Amniotic epithelial cell (primary cell): ENCODE measurements at regions not wholly inside any gene's neighbourhood (a gene's known extent, or its start where the extent isn't known, plus 50 kb on each side); places are given as distances from the start of the nearest gene placed in this dataset.

Experiments used
- DNase-seq: peaks from one replicate; pipeline ENCODE4 v3.0.0-alpha.2; 2010; ENCODE audit warnings: low read depth

DNA sequence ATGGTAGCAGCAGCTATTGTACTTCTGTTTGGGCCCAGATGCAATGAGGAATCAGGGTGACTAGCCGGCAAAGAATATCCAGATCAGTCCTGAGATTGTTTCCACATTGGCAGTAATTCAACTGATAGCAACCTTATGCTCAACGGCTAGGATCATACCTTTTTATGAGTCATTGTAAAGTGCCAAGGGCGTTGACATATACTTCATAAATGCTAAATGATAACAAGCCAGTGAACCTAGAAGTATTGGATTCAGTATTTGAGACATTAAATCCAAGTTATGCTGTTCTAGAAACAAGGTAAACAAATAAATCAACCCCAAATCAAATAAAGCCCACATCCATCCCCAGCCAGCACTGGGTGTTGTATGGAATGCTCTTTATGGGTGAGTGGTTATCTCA is 207.1 kb upstream of the ZFHX3 start:
- DNase-seq, result no peak

DNA sequence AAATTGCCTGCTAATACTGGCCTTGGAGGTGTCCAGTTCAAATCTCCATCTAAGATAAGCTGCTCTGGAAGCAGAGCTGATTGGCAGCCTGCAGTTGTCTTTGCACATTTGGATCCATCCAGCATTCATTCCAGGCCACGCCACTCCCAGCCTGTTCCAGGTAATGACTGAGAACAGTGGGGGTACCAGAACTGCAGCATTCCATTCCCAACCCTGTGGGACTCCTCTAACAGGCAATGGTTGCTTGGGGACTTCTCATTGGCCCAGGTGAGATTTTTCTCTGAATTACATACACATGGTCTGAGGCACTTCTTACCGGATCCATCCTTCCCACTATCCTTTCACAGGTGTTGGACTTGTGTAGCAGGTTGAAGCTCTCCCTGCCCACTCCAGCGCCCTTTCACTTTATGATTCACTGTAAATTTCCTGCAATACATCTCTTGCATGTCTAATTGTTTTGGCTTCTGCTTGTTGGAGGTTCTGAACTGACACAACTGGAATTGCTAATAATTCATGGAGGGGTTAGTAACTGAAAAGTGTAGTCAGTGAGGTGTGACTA is 206.1 kb upstream of the ZFHX3 start:
- no peak for DNase-seq

GRCh38 chr16:73252446-73252845 is 204.5 kb upstream of the ZFHX3 start:
- no peak for DNase-seq

GRCh38 chr16:73251608-73252007 is 203.7 kb upstream of the ZFHX3 start:
- DNase-seq, result no peak

DNA sequence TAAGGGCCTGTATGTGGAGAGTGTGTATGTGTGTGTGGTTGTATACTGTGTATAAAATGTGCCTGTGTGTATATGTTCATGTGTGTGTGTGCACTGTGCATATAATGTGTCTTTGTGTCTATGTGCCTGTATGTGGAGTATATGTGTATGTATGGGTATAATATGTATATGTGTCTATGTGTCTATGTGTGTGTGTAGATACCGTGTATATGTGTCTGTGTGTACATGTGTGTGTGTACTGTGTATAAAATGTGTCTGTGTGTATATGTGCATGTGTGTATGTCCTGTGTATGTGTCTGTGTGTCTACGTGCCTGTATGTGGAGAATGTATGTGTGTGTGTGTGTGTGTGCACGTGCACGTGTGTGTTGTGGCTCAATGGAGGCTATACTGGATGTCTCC is 200.4 kb upstream of the ZFHX3 start:
- DNase-seq, result no peak

GRCh38 chr16:73240920-73241319 is 193.0 kb upstream of the ZFHX3 start:
- DNase-seq, result no peak

GRCh38 chr16:73237601-73238000 is 189.7 kb upstream of the ZFHX3 start:
- no peak for DNase-seq

- no peak for DNase-seq
These were observed 186.6 kb upstream of the ZFHX3 start for GRCh38 chr16:73234496-73234895.

DNA sequence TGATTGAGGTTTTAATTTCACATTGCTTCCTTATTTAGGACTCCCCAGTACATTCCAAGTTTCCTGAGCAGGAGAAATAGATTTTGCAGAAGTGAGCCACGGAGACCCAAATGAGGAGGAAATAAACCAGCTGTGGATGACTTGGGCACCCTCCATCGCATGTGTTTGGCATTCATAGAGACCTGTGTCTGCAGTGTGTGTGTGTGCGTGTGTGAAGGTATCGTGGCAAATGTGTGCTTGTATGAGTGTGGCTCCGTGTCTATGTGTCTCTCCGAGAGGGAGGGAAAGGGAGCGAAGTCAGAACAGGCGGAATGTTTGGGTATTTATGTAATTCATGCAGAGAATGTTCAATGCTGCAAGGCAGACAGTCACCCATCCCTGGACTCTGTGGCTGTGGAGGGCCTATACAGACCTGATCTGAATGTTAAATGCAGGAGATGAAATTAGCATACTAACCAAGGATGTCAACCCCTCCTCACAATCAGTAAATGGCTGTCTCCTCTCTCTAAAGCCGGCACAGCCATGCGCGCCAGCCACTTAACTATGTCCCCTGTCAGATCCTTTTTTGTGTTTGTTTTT is 186.0 kb upstream of the ZFHX3 start:
- no peak for DNase-seq

DNA sequence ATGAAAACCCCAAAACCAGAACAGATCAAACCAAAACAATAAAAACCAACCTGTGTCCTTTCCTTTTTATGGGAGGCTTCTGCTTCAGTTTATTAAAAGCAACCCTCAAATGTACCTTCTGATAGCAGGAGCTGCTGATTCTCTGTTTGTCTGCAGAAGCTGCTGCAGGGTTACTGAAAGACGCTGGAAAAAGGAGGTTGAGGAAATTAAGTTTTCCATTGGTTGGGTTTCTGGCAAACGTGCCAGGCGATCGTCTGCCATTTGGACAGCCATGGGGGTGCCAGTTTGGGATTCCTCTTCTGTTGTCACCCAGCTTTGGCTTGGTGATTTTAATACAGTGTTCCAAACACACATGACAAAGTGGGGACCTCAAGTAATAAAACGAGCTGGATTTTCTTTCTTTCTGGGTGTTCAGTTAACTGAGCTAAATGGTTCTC is 185.4 kb upstream of the ZFHX3 start:
- DNase-seq, result no peak

DNA sequence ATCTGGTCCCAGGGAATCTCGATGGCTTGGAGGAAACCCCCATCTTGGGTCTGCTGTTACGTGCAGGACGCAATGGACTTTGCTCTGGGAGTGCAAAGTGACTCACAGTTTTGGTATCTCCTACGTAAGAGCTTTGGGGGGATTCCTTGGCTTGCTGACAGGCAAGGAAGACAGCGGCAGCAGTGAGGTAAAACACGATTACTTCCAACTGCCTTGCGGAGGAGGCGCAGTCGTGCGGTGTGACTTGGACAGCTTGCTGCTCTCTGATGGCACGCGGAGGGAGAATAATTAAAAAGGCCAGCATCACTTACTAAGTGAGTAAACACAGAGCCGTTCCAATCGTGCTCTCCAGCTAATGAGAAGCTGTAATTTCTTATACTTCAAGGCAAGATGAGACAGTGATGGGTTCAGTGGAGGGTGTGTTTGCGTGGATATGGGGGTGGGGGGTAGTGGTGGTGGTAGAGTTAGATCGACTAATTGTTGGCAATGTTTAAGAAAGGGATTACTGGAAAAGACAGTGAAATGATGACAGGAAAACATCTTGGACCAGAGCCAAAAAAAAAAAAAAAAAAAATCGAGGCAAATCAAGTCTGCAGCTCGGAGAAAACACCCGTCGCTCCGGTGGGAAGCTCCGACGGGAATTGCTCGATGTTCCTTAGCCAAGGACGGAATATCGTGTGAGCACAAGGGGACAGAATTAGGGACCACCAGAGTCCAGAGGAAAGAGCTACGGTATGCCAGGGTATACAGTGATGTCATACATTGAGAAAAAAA is 184.8 kb upstream of the ZFHX3 start:
- DNase-seq, result peak; percentile 92

- no peak for DNase-seq
These were observed 184.1 kb upstream of the ZFHX3 start for GRCh38 chr16:73231944-73232554.

DNA sequence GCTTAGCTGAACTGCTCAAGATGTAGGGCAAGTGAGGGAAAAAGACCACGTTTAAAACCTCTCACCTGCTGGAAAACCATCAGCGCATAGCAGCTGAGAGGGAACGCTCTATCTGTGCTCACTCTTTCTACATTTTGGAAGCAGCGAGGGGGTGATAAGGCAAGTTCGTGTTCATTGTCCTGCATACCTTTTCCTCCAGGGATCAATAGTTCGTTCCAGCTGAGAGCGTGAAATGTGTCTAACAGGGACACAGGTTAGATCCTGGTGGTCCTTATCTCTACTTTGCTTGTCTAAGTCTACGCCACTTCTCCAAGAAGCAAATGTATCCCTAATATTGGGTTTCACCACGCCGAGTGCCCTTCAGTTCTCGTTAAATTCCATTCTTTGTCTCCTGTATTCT is 183.5 kb upstream of the ZFHX3 start:
- no peak for DNase-seq

- no peak for DNase-seq
These were observed 182.7 kb upstream of the ZFHX3 start for GRCh38 chr16:73230651-73231050.

- peak; percentile 88 for DNase-seq
These were observed 180.7 kb upstream of the ZFHX3 start for GRCh38 chr16:73228649-73229048.

GRCh38 chr16:73226675-73227074 is 178.7 kb upstream of the ZFHX3 start:
- DNase-seq, result no peak

DNA sequence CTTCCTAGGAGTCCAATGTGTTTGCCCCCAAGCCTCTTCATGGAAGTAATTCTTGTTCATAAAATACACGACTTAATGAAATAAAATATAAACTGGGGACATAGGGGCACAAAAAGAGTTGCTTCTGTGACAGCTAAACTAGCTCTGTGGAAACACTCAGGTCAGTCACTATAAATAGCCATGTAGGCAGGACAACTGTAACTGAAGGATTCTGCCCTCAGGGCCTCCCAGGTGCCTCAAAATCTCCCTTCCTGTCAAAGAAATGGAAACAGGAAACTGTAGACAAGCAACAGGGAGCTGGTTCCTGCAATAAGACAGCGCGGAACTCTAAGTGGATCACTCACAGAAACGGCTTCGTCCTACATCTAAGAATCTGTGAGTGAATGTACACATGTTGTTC is 178.1 kb upstream of the ZFHX3 start:
- no peak for DNase-seq

DNA sequence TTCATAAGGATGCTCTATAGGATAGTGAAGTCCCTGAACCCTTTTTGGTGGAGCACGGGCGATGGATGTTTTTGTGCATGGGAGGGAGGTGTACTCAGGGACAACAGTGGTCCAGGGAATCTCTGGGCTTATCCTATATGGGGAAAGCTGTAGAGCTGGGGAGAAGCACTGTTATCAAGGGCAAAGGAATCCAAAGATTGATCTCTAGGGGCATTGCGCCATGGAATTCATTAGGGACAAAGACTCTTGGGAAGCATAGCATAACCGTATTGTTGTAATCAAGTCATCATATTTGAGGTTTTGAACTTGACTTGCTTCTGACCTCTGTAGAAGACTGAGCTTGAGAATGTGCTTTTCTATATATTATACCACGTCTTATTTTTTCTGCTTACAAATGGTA is 172.9 kb upstream of the ZFHX3 start:
- no peak for DNase-seq

- DNase-seq, result no peak
These were observed 171.2 kb upstream of the ZFHX3 start for GRCh38 chr16:73219176-73219575.

GRCh38 chr16:73217654-73218053 is 169.7 kb upstream of the ZFHX3 start:
- no peak for DNase-seq

- DNase-seq, result no peak
These were observed 169.0 kb upstream of the ZFHX3 start for GRCh38 chr16:73216932-73217331.

- DNase-seq, result peak; percentile 50
These were observed 167.9 kb upstream of the ZFHX3 start for GRCh38 chr16:73215678-73216377.
